ENCODE measurements at regions not wholly inside any gene's neighbourhood (a gene's known extent, or its start where the extent isn't known, plus 50 kb on each side); places are given as distances from the start of the nearest gene placed in this dataset.
"Not testable (repeated sequence)": the region's sequence is repeated elsewhere in the genome, so short reads cannot be mapped to it uniquely, and the experiment has no call there.

- no peak for DNase-seq (ENCODE audit: low spot score)
Measured at GRCh38 chr5:100697970-100698369, 162.8 kb downstream of the FAM174A start.

- peak; percentile 23 for DNase-seq (ENCODE audit: low spot score)
Measured at GRCh38 chr5:100706776-100707175, 171.6 kb downstream of the FAM174A start.

DNA sequence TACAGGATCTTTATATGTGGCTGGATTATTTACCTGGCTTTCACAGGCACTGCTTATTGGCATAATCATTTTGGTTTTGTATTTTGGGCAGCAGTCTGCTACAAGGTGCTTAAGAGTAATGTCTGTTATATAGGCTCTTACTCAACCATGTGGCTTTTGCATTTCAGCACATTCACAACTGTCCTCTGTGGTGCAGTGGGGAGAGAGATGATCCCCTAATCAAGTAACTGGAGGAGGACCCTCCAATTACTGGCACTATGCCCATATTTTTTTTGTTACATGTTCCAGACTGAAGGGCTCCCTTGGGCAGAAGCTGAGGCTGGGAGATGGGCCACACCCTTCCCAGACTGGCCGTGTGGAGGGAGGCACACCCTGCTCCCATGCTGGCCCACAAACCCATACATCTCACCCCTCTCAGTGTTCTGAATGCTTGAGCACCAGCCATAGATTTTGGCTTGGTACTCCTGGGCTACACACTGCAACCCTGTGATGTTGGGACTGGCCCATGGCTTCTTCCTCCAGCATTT lies 173.5 kb downstream of the FAM174A start:
- DNase-seq (ENCODE audit: low spot score): no peak

DNA sequence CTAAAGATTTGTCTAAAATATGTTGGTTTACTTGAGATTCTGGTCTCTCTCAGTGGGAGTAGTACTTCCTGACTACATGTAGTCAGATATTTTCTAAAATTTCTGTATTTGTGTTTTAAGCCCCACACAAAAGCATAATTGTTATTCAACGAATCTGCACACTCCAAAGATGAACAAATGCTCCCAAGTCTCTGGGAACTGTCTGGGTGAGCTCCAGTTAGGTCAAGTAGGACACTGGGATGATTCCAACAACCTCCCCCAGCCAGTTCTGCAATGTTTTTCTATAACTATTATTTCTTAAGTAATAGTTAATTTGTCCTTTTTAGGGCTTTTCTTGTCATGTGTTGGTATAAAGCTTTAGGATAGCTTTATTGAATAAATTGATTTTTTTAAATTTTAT lies 174.6 kb downstream of the FAM174A start:
- DNase-seq (ENCODE audit: low spot score): no peak

GRCh38 chr5:100714780-100715179 lies 179.6 kb downstream of the FAM174A start:
- DNase-seq (ENCODE audit: low spot score): not testable (repeated sequence)

GRCh38 chr5:100722657-100723056 lies 180.4 kb downstream of the ST8SIA4 start:
- DNase-seq (ENCODE audit: low spot score): no peak

GRCh38 chr5:100723229-100723628 lies 179.9 kb downstream of the ST8SIA4 start:
- DNase-seq (ENCODE audit: low spot score): no peak

- no peak for DNase-seq (ENCODE audit: low spot score)
Measured at GRCh38 chr5:100726116-100726515, 177.0 kb downstream of the ST8SIA4 start.

DNA sequence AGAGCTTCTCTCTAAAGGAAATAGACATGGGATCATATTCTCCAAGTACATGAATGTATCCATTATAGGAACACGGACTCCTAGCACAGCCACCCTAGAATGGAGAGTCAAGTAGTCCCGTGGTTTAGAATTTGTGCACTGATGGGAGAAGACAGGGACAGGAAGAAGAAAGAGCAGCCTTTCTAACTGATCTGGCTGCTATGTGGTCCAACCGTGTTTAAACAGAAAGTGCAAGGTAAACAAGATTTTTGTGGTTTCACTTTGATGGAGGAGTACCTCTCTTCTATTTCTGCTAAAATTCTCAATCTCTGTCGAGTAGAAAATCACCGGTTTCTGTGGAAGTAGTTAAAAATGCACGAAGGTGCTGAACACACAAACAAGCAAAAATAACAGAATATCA lies 171.3 kb downstream of the ST8SIA4 start:
- DNase-seq (ENCODE audit: low spot score): peak; percentile 15

- DNase-seq (ENCODE audit: low spot score): peak; percentile 41
Measured at GRCh38 chr5:100746730-100747129, 156.4 kb downstream of the ST8SIA4 start.

- DNase-seq (ENCODE audit: low spot score): no peak
Measured at GRCh38 chr5:100749771-100750284, 153.3 kb downstream of the ST8SIA4 start.

- DNase-seq (ENCODE audit: low spot score): no peak
Measured at GRCh38 chr5:100755435-100755834, 147.6 kb downstream of the ST8SIA4 start.
